ENCODE measurements at regions not wholly inside any gene's neighbourhood (a gene's known extent, or its start where the extent isn't known, plus 50 kb on each side); places are given as distances from the start of the nearest gene placed in this dataset.

DNA sequence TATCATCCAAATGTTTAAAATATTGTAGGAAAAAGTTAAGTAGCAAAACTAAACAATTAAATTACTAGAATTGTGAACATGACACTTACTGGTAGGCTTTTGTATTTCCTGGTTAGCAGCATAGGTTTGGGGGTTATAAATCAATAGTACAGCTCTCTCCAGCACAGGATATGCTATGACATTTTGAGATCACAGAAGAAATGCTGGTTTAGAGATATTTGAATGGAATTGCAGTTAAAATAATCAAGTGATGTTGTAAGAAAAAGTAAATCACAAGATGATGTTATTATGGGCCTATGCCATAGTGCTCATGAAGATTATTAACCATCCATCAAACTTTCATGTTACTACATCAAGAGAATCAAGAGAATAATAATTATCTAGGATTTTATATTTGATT lies 1079.9 kb upstream of the SLIT2 start:
- no peak for TF ChIP-seq POLR2A (IDR thresholded peaks at IDR 0.05)
- TF ChIP-seq, protein P1, sequence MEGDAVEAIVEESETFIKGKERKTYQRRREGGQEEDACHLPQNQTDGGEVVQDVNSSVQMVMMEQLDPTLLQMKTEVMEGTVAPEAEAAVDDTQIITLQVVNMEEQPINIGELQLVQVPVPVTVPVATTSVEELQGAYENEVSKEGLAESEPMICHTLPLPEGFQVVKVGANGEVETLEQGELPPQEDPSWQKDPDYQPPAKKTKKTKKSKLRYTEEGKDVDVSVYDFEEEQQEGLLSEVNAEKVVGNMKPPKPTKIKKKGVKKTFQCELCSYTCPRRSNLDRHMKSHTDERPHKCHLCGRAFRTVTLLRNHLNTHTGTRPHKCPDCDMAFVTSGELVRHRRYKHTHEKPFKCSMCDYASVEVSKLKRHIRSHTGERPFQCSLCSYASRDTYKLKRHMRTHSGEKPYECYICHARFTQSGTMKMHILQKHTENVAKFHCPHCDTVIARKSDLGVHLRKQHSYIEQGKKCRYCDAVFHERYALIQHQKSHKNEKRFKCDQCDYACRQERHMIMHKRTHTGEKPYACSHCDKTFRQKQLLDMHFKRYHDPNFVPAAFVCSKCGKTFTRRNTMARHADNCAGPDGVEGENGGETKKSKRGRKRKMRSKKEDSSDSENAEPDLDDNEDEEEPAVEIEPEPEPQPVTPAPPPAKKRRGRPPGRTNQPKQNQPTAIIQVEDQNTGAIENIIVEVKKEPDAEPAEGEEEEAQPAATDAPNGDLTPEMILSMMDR (IDR thresholded peaks at IDR 0.05), result no peak
- TF ChIP-seq POLR2AphosphoS5 (IDR thresholded peaks at IDR 0.05), result no peak
